LNCAP (cell line): ENCODE measurements at regions not wholly inside any gene's neighbourhood (a gene's known extent, or its start where the extent isn't known, plus 50 kb on each side); places are given as distances from the start of the nearest gene placed in this dataset.

ENCODE experiments used
- CTCF ChIP-seq: fragments of 450-650 bp; IDR thresholded peaks from 2 replicates; pipeline ENCODE4 v1.5.1; 2017; ENCODE audit warnings: mild to moderate bottlenecking

GRCh38 chr1:8163039-8163438 is 136.9 kb upstream of the ERRFI1 start:
- no peak for TF ChIP-seq CTCF

- TF ChIP-seq CTCF = no peak
Measured at GRCh38 chr1:8162168-8162567, 136.1 kb upstream of the ERRFI1 start.

- no peak for TF ChIP-seq CTCF
Measured at GRCh38 chr1:8161546-8162105, 135.5 kb upstream of the ERRFI1 start.

- TF ChIP-seq CTCF = no peak
Measured at GRCh38 chr1:8159470-8160024, 133.4 kb upstream of the ERRFI1 start.

- no peak for TF ChIP-seq CTCF
Measured at GRCh38 chr1:8158995-8159394, 132.9 kb upstream of the ERRFI1 start.

GRCh38 chr1:8157765-8158164 is 131.7 kb upstream of the ERRFI1 start:
- TF ChIP-seq CTCF = no peak

- TF ChIP-seq CTCF = no peak
Measured at GRCh38 chr1:8155528-8156186, 129.5 kb upstream of the ERRFI1 start.
